Muscle layer of duodenum (tissue), 2 donors: ENCODE measurements at regions not wholly inside any gene's neighbourhood (a gene's known extent, or its start where the extent isn't known, plus 50 kb on each side); places are given as distances from the start of the nearest gene placed in this dataset.

Experiments used
- H3K27ac ChIP-seq: one replicate; pipeline ENCODE4 v1.7.0; 2013; ENCODE audit warnings: mild to moderate bottlenecking, low read length
- H3K27me3 ChIP-seq: one replicate; pipeline ENCODE4 v1.7.0; 2013; ENCODE audit warnings: low read depth, mild to moderate bottlenecking, control low read depth, low read length
- H3K36me3 ChIP-seq, 2 donors: one replicate each; pipeline ENCODE4 v1.7.0; 2013; ENCODE audit warnings: low read length in 2 of 2, control low read depth in 1 of 2, mild to moderate bottlenecking in 1 of 2; ENCODE audit not compliant: insufficient read depth in 2 of 2, control insufficient read depth in 1 of 2
- H3K4me1 ChIP-seq, 2 donors: one replicate each; pipeline ENCODE4 v1.7.0; 2013; ENCODE audit warnings: low read length in 2 of 2, mild to moderate bottlenecking in 2 of 2, control low read depth in 1 of 2, moderate library complexity in 1 of 2; ENCODE audit not compliant: insufficient read depth in 2 of 2, control insufficient read depth in 1 of 2
- H3K4me3 ChIP-seq, 2 donors: one replicate each; pipeline ENCODE4 v1.7.0; 2013; ENCODE audit warnings: low read length in 2 of 2, low read depth in 1 of 2, mild to moderate bottlenecking in 1 of 2
- H3K9me3 ChIP-seq, 2 donors: one replicate each; pipeline ENCODE4 v1.7.0; 2013; ENCODE audit warnings: low read length in 2 of 2, control low read depth in 1 of 2, mild to moderate bottlenecking in 1 of 2; ENCODE audit not compliant: control insufficient read depth in 1 of 2
- donor health status: healthy.

DNA sequence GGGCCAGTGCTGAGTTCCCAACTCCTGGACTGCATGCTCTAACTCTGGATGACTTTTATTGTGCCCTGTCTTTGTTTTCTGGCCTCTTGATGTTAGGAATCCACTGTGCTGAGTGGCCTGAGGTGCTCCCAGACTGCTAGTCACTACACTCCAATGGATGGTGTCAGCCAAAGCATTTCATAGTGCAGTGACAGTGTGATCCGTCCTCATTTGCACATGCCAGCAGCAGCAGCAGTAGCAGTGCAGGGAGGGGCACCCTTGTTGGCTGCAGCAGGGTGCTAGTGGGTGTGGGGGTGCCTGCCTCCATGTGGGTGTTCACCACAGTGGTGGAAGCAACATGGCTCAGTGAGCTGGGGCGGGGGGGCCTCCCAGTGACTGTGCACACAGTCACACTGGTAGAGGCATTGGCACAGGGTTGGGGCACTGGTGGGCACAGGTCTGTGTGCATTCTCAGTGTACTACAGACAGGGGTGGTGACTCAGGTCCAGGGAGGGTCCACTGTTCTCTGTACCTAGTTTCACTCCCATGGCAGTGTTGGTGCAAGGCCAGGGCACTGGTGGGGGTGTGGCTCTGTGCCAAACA, 214.0 kb downstream of the ZC3H11B start:
- peaks cover 0 to 11% of the 10 kb centered on the region in 2 donors for H3K9me3 ChIP-seq
- H3K27ac ChIP-seq, result no peak overlapping the region
- no peaks in the 10 kb centered on the region for H3K36me3 ChIP-seq
- H3K27me3 ChIP-seq, result no peaks in the 10 kb centered on the region
- no peak overlapping the region for H3K4me3 ChIP-seq
- no peaks in the 10 kb centered on the region for H3K4me1 ChIP-seq

DNA sequence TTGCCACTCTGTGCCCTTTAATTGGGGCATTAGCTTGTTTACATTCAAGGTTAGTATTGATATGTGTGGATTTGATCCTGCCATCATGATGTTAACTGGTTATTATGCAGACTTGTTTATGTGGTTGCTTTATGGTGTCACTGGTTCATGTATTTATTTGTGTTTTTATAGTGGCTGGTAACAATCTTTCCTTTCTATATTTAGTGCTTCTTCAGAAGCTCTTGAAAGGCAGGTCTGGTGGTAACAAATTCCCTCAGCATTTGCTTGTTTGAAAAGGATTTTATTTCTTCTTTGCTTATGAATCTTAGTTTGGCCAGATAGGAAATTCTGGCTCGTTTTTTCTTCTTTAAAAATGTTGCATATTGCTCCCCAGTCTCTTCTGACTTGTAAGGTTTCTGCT, 215.4 kb downstream of the ZC3H11B start:
- Histone ChIP-seq H3K27me3 (no peaks in the 10 kb centered on the region), H3K9me3 (peaks cover 0 to 16% of the 10 kb centered on the region in 2 donors), H3K27ac (no peak overlapping the region), H3K4me3 (no peak overlapping the region), H3K36me3 (peaks cover 0 to 4% of the 10 kb centered on the region in 2 donors), H3K4me1 (no peaks in the 10 kb centered on the region)

DNA sequence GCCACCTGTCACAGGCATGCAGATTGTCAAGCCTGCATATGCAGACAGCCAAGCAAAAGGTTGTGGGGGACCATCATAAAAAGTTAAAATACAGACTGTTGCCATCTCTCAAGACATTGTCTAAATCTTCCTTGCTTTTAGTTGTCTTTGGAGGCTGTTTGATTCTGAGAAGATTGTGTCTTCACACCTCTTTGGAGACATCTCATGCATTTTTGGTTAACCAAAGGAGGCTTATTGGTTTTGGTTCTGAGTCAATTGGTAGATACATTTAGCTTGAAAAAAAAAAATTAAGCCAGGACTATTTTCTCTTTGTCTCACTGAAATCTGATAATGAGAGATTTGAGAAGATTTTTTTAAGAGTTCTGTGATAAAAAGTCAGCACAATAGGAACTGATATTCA, 217.6 kb downstream of the LYPLAL1 start:
- H3K36me3 ChIP-seq, result peaks cover 0 to 4% of the 10 kb centered on the region in 2 donors
- H3K9me3 ChIP-seq, result peaks cover 0 to 9% of the 10 kb centered on the region in 2 donors
- no peaks in the 10 kb centered on the region for H3K27me3 ChIP-seq
- H3K4me1 ChIP-seq, result no peaks in the 10 kb centered on the region
- no peak overlapping the region for H3K27ac ChIP-seq
- H3K4me3 ChIP-seq, result no peak overlapping the region

DNA sequence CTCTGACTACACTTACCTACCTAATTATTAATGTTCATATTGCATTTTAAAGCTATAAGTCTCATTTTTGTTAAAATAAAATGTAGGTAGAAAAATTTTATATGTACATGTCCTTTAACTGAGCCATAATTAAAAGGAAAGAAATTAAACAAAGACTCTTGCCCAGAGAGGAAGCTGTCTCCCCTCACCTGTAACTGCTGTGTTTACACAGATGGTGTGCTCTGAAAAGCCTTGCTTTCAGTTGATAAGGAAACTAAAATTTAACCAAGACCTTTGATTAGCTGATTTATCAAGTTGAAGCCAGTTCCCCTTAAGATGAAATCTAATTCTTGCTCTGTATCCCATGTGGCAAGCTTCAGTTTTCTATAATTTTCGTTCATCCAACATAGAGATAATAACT, 213.5 kb downstream of the LYPLAL1 start:
- Histone ChIP-seq H3K27me3 (no peaks in the 10 kb centered on the region), H3K9me3 (no peaks in the 10 kb centered on the region), H3K4me3 (no peak overlapping the region), H3K27ac (no peak overlapping the region), H3K4me1 (no peaks in the 10 kb centered on the region), H3K36me3 (no peaks in the 10 kb centered on the region)

DNA sequence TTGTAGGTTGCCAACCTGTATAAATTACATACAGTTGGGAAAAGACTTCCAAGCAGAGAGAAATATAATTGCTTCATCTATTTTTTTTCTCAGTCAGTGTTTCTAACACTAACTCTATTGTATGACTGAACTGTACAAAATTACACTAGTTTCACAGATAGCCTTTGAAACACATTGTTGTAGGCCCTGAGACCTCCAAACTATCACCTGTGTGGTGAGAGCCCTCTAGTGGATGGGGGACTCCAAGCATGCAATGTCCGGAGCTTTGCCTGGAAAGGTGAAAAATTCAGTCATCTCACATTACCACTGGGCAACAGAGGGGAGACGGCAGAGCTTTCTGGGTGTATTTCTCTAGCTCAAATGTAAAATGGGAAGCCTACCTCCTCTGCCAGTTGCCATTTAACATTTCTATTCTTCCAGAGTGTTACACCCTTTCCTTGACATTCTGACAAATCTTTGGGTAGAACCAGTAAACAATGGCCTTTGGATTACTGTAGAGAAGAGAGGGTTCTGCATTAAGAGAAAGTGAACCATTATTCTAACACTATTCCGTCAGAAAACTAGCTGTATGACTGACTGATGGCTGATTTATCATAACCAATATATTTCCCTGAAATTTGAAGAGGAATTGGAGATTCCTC, 212.2 kb downstream of the LYPLAL1 start:
- no peaks in the 10 kb centered on the region for H3K27me3 ChIP-seq
- H3K36me3 ChIP-seq, result no peaks in the 10 kb centered on the region
- no peaks in the 10 kb centered on the region for H3K4me1 ChIP-seq
- H3K4me3 ChIP-seq, result no peak overlapping the region
- no peaks in the 10 kb centered on the region for H3K9me3 ChIP-seq
- no peak overlapping the region for H3K27ac ChIP-seq

DNA sequence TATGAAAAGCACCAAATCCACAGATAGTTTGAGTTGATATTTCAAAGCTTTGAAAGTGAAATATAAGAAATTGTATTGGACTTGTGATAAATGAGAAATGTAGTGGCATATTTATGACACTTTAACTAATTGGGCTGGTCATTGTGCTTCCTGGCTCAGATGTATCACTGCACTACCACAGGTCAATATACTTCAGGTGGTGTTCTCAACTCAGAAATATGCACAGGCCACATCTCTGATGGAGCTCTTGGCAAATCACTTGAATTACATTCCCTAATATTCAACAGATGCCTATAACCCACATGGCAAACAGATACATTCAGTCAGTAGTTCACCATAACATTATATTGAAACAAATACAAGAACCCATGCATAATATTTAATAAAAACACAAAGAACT, 209.6 kb downstream of the LYPLAL1 start:
- no peak overlapping the region for H3K27ac ChIP-seq
- no peaks in the 10 kb centered on the region for H3K9me3 ChIP-seq
- no peak overlapping the region for H3K4me3 ChIP-seq

DNA sequence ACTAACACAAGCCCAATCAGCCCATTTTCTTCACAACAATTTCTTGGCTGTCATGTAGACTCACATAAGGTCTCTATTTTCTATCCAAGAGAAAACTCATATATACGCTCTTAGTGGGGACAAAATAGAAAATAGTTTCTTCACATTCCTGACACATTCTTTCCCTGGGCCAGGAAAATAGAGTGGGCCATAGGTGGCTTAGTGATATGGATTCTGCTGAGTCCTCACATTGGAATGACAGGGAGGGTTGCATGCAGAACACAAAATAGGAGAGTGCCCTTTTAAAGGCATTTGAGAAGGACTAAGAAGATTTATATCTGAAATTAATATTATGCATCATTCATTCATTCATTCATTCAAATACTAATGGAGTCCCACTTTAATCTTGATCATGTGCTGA, 207.7 kb downstream of the LYPLAL1 start:
- Histone ChIP-seq H3K9me3 (no peaks in the 10 kb centered on the region), H3K27ac (no peak overlapping the region), H3K27me3 (no peaks in the 10 kb centered on the region), H3K4me1 (no peaks in the 10 kb centered on the region), H3K36me3 (no peaks in the 10 kb centered on the region), H3K4me3 (no peak overlapping the region)

More for the DNA sequence above, 209.6 kb downstream of the LYPLAL1 start:
- no peaks in the 10 kb centered on the region for H3K27me3 ChIP-seq
- H3K4me1 ChIP-seq, result no peaks in the 10 kb centered on the region
- H3K36me3 ChIP-seq, result no peaks in the 10 kb centered on the region

DNA sequence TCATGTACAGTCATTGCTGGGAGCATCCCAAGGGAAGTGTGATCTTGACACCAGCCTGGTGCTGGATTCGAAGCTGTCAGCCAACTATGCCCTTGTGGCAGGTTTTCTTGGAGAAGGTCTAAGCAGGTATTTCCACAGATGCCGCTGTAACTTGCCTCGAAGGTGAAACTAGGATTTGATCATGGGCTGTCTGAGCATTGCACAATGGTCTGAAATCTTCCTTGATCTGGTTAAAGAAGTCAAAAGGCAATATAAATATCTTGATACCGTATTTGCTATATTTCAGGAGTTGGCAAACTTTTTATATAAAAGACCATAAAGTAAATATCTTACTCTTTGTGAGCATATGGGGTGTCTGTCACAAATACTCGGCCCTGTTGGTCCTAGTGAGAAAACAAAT, 206.8 kb downstream of the LYPLAL1 start:
- Histone ChIP-seq H3K27ac (no peak overlapping the region), H3K36me3 (no peaks in the 10 kb centered on the region), H3K27me3 (no peaks in the 10 kb centered on the region), H3K4me1 (no peaks in the 10 kb centered on the region), H3K9me3 (no peaks in the 10 kb centered on the region), H3K4me3 (no peak overlapping the region)

DNA sequence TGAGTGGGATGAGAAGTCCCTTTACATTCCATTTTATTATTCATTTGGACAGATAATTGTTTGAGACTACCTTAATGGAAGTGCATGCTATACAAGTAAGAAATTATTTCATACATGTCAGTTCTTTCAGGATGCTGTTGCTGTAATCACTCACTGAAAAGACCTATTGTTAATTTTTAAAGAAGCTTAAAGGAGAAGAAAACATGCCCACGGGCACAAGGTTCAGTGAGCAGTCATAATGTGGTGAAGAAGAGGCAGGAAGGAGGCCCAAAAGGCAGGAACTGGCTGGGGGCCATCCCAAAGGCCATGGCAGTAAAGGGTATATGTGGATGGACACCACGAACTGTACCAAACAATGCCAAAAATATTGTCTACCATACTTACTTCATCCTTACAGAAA, 206.0 kb downstream of the LYPLAL1 start:
- Histone ChIP-seq H3K36me3 (no peaks in the 10 kb centered on the region), H3K9me3 (no peaks in the 10 kb centered on the region), H3K4me3 (no peak overlapping the region), H3K27me3 (no peaks in the 10 kb centered on the region), H3K4me1 (no peaks in the 10 kb centered on the region), H3K27ac (no peak overlapping the region)

DNA sequence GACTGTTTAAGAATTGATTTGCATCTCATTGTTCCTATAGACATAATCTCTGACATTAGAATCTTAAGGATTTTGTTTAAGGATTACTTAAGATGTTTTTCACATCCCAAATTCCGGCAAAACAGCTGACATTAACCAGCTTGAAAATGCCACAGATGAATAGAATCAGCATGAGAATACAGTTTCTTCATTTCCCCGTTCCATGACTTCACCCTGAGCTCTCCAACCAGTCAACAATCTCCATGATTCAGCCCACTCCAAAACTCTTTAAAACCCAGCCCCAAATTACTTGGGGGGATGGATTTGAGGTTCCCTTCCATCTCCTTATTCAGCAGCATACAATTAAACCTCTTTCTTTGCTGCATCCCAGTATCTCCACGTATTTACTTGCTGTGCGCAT, 201.0 kb downstream of the LYPLAL1 start:
- no peak overlapping the region for H3K4me3 ChIP-seq
- H3K36me3 ChIP-seq, result no peaks in the 10 kb centered on the region
- no peaks in the 10 kb centered on the region for H3K4me1 ChIP-seq
- H3K27ac ChIP-seq, result no peak overlapping the region
- no peaks in the 10 kb centered on the region for H3K27me3 ChIP-seq
- H3K9me3 ChIP-seq, result no peaks in the 10 kb centered on the region

DNA sequence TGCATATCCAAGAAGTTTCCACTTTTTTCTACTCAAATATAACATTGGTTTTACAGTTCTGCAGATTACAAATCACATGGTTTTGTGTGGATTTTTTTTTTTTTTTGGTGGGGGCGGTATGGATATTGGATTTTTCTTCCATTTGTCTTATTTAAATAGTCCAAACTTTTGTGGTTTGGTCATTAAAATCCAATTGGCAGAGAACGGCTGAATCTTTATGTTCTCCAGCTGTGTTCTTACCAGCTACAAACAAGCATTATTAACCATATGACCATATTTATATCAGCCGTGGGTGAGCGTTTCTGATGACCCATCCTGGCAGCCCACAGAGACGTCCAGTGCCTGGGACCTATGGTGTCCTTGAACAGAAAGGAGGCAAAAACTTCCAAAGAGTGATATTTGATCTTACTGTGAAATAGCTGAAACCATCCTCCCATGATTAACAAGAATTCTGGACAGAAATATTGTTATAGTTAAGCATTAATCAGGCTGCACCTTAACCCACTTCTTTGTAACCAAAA, 200.4 kb downstream of the LYPLAL1 start:
- Histone ChIP-seq H3K4me1 (no peaks in the 10 kb centered on the region), H3K4me3 (no peak overlapping the region), H3K27me3 (no peaks in the 10 kb centered on the region), H3K27ac (no peak overlapping the region), H3K36me3 (no peaks in the 10 kb centered on the region), H3K9me3 (no peaks in the 10 kb centered on the region)

DNA sequence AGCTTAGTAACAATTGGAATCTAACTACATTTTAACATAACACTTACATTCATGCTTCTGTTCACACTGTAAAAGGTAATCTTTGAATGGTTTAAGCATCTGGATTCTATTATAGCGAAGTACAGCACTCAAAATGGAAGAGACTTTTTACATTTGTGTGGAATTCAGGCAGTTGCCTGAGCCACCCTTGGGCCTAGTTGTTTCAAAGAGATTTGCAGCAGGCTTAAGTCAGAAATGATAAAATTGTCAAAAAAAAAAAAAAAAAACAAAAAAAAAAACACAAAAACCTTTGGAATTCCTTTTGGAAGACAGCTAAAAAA, 199.9 kb downstream of the LYPLAL1 start:
- no peaks in the 10 kb centered on the region for H3K36me3 ChIP-seq
- no peaks in the 10 kb centered on the region for H3K9me3 ChIP-seq
- H3K4me3 ChIP-seq, result no peak overlapping the region
- H3K27me3 ChIP-seq, result no peaks in the 10 kb centered on the region
- H3K4me1 ChIP-seq, result no peaks in the 10 kb centered on the region
- H3K27ac ChIP-seq, result no peak overlapping the region
